HTR-8/SVneo (cell line): ENCODE measurements at regions not wholly inside any gene's neighbourhood (a gene's known extent, or its start where the extent isn't known, plus 50 kb on each side); places are given as distances from the start of the nearest gene placed in this dataset.

Experiments
- DNase-seq: peaks from one replicate; pipeline ENCODE4 v3.0.0; 2011; ENCODE audit warnings: low spot score, mixed read lengths; ENCODE audit not compliant: insufficient read length
- FAIRE-seq: peaks from 2 replicates; lab custom pipeline; 2011; peaks lifted over from hg19 to GRCh38; lab: Jason Lieb, UNC

GRCh38 chr14:65239938-65240296 is 137.6 kb upstream of the MAX start:
- DNase-seq (no peak), FAIRE-seq (no peak)

- FAIRE-seq (no peak), DNase-seq (no peak)
Measured at GRCh38 chr14:65241125-65241752, 138.9 kb upstream of the MAX start.

DNA sequence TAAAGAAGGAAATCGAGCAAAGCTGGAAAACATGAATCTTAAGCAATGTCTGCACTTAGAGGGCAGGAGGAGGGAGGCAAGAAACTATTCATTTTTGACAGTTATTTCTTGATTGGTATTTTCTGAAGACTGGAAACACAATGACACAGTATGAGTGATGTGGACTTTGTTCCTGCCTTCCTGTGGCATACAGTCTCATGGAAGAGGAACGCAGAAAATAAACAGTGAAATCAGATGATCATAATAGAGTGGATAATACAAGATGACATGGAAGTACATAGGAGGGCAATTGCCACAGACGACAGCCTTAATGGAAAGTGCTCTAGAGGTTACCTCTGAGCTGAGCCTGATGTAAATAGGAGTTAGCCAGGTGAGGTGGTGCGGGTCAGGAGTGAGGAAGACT is 140.4 kb upstream of the MAX start:
- FAIRE-seq = peak; percentile 91
- no peak for DNase-seq

DNA sequence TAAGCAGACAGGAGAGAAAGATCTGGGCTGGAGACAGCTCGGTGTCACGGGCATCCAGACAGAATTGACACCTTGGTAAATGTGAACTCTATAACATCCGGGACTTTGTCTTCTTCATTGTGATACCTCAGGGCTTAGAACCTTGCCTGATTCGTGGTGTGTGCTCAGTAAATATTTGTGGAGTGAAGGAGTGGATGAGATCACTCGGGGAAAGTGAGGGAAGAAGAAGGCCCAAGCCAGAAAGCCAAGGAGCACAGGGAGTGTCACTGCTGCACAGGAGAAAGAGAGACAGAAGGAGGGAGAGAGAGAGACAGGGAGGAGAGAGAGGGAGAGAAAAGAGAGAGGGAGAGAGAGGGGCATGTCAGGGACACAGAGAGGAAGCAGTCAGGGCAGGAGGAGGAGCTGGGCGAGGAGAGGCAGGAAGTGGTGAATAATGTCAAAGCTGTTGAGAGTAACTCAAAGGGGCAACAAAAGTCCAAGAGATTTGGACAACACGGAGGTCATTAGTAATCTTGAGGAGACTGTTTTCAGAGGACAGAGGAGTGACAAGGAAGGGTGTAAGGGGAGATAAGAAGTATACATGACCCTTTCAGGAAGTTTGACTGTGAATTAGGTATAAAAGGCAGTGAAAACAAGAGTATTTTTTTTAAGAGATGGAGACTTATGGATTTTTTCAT is 141.6 kb upstream of the MAX start:
- peak; percentile 92 for FAIRE-seq
- DNase-seq = no peak

DNA sequence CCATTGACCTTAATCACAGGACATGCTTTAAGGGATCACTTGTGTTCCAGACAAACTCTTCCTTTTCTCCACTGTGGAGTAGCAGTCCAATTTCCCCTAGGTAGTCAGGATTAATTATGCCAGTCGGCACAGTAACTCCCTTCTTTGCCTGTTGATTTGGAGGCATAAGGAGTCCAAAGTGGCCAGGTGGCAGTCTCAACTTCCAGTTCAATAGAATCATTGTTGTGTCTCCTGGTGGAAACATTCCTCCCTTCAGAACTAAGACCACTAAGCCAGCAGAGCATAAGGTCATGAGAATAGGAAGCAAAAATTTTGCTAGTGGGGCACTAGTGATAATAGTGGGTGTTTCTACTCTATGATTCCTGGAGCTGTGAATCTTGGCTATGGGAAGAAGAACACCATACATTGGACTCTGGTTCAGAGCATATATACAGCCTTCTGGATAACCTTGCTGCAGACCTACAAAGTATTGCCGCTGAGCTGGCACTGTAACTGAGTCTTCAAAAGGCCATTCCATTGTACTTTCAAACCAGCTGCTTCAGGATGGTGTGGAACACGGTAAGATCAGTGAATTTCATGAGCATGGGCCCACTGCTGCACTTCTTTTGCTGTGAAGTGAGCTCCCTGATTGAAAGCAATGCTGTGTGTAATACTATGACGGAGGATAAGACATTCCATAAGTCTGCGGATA is 147.3 kb upstream of the MAX start:
- FAIRE-seq (no peak), DNase-seq (no peak)

GRCh38 chr14:65250162-65250495 is 147.8 kb upstream of the MAX start:
- DNase-seq (no peak), FAIRE-seq (peak; percentile 94)

DNA sequence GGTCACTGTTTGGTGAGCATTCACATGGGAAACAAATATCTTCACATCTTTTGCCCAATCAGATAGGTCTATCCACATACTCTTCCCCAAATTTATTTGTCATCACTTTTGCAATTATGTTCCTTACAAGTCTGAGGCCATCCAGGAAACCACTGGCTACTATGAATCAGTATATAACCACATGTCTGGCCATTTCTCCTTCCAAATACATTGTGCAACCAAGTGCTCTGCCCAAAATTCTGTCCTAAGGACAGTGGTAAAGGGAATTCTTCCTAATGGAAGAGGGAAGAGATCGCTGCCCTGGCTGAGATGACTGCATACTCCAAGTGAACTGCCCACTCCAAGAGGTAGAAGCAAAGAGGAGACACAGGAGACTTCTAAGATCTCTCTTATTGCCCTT is 148.9 kb upstream of the MAX start:
- DNase-seq (no peak), FAIRE-seq (peak; percentile 75)

GRCh38 chr14:65252482-65253255 is 150.4 kb upstream of the MAX start:
- DNase-seq (no peak), FAIRE-seq (peak; percentile 87)

DNA sequence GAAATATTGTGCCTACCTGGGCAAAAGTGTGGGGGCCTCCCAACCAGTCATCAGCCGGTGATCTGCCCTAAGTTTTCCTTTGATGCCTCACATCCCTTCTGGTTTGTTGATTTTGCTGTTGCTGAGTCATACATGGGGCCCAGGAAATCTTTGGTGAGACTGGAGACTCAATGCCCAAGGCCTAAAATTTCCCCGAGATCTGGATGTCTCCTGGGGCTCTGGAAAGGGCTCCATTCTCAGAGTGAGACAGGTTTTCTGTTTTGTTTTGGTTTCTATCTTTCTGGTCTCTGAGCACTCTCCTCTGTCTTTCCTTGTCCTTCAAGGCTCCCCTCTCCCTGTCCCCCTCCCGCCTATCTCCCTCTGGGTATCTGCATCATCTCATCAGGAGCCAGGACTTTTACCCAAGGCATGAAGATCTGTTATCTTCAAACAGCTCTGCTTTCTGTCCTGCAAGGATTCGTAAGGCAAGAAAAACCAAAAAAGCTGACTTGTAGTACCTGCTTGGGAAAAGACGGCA is 152.8 kb upstream of the MAX start:
- DNase-seq (peak; percentile 82), FAIRE-seq (no peak)

DNA sequence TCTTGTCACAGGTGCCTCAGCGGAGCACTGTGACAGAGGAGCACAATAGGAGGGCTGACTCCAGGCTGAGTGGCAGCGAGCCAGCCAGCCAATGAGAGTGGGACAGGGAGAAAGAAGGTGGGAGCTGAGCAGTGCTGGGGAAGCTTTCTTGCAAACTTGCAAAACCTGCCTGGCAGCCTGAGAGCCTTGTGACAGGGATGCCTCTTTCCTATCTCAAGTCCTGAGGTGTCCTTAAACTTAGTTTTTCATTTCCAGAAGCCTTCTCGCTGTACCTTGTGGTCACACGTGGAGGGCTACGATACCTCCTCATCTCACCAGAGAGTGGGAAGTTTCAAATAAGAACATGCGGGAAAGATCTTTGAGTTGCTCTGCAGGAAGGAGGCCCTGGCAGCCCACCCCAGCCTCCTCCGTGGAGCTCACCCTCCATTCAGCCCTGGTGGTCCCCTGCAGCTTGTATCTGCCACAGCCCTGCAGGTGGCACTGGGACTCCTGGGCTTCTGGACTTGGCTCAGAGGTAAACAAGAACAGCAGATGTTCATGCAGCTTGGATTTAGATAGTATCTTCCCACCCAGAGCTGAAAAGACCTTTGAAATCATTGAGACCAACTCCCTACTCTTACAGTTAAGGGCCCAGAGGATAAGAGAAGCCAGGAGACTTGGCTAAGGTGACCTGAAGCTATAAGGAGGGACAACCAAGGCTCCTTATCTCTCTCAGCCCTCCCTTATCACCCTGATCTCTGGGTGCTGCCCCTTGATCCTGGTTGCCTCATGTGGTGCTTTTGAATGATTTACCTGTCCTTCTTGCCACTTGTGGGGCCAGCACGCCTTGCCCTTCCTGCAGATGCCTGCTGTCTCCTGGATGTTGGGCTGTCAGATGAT is 153.5 kb upstream of the MAX start:
- FAIRE-seq (peak; percentile 91), DNase-seq (no peak)

GRCh38 chr14:65256714-65257113 is 154.4 kb upstream of the MAX start:
- no peak for DNase-seq
- peak; percentile 89 for FAIRE-seq

GRCh38 chr14:65257425-65257824 is 155.1 kb upstream of the FUT8 start:
- peak; percentile 94 for FAIRE-seq

DNA sequence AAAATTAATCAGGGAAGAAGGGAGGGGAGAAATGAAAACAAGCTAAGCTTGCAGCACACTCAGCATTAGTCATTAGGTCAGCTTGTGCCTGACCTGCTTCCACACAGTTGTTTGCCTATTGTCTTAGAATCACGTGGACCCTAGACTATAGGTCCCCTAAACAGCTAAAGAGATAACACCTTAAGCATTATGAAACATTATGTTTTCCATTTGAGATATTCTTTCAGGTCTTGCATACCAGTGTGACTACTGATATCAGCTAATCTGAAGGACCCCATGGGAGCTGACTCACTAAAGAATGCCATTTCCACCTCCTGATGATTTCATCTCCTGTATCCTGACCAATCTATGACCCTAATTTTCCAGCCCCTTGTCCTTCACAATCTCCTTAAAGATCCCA is 154.1 kb upstream of the FUT8 start:
- DNase-seq = peak; percentile 83
- peak; percentile 98 for FAIRE-seq

More at GRCh38 chr14:65257425-65257824, 155.1 kb upstream of the FUT8 start:
- no peak for DNase-seq

- no peak for DNase-seq
- FAIRE-seq = peak; percentile 90
Measured at GRCh38 chr14:65259000-65259399, 153.5 kb upstream of the FUT8 start.

- FAIRE-seq (no peak), DNase-seq (no peak)
Measured at GRCh38 chr14:65260786-65261185, 151.7 kb upstream of the FUT8 start.

DNA sequence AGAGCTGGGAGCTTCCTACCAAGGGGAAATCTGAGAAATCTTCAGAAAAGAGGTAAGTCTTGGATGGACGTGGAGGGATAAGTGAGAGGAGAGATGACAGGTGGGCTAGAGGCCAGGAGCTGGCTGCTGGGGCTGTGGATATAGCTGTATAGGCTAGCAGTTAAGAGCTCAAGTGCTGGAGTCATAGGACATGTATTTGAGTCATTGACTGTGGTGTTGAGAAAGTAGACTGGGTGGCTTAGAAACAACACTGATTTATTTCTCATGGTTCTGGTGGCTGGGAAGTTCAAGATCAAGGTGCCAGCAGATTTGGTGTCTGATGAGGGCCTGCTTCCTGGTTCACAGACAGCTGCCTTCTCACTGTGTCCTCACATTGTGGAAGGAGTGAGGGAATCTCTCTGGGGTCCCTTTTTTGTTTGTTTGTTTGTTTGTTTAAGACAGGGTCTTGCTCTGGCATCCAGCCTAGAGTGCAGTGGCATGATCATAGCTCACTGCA is 151.1 kb upstream of the FUT8 start:
- peak; percentile 78 for FAIRE-seq
- DNase-seq = no peak

GRCh38 chr14:65261946-65262345 is 150.6 kb upstream of the FUT8 start:
- FAIRE-seq (no peak), DNase-seq (no peak)

GRCh38 chr14:65263177-65263788 is 149.2 kb upstream of the FUT8 start:
- FAIRE-seq = peak; percentile 86
- no peak for DNase-seq

- DNase-seq = no peak
Measured at GRCh38 chr14:65267856-65268255, 144.7 kb upstream of the FUT8 start.

More at GRCh38 chr14:65267856-65268255, 144.7 kb upstream of the FUT8 start:
- peak; percentile 84 for FAIRE-seq
